Spleen (tissue), 7 donors: ENCODE measurements at regions not wholly inside any gene's neighbourhood (a gene's known extent, or its start where the extent isn't known, plus 50 kb on each side); places are given as distances from the start of the nearest gene placed in this dataset.

Experiments
- CTCF ChIP-seq, 11 experiments: fragments of 200-600 bp in 7 of 11; fragments of 450-650 bp in 4 of 11; sonication (generic) in 4 of 11; IDR thresholded peaks in 8 of 11; conservative IDR thresholded peaks in 3 of 11; 1 replicate in 7 of 11; 2 replicates in 4 of 11; pipeline versions ENCODE4 v1.4.0 to v1.8.0; 2016 to 2021; ENCODE audit warnings: antibody characterized with exemption in 11 of 11, inconsistent platforms in 4 of 11, mild to moderate bottlenecking in 1 of 11
- POLR2A ChIP-seq, 3 donors: fragments of 450-650 bp; IDR thresholded peaks; one replicate each; pipeline ENCODE4 v1.5.1; 2017; ENCODE audit warnings: antibody characterized with exemption in 3 of 3, mild to moderate bottlenecking in 1 of 3
- POLR2AphosphoS5 ChIP-seq, 3 donors: sonication (generic); formaldehyde crosslinking; IDR thresholded peaks; one replicate each; pipeline ENCODE4 v1.5.1; 2017; ENCODE audit warnings: antibody characterized with exemption in 3 of 3
- donor health status: DM: no; HTN: no; CAD: no; lungs with moderate emphysema.
- donor health status: DM: no; HTN: no; CAD: no.
- donor health status: DM: no; HTN: no; CAD: no.

- TF ChIP-seq CTCF (IDR thresholded peaks at IDR 0.05 in 8 of 11, conservative IDR thresholded peaks at IDR 0.05 in 3 of 11) (no peak), POLR2A (IDR thresholded peaks at IDR 0.05) (no peak), POLR2AphosphoS5 (IDR thresholded peaks at IDR 0.05) (no peak)
Measured at GRCh38 chr11:90564531-90564930, 341.7 kb upstream of the CHORDC1 start.
